Peyer's patch (tissue), 4 donors: ENCODE measurements at regions not wholly inside any gene's neighbourhood (a gene's known extent, or its start where the extent isn't known, plus 50 kb on each side); places are given as distances from the start of the nearest gene placed in this dataset.

ENCODE experiments used
- POLR2A ChIP-seq, 2 donors: fragments of 450-650 bp; IDR thresholded peaks; one replicate each; pipeline ENCODE4 v1.5.1; 2017; ENCODE audit warnings: antibody characterized with exemption in 2 of 2, mild to moderate bottlenecking in 2 of 2, moderate library complexity in 2 of 2
- TF ChIP-seq, protein P1 (sequence below), 6 experiments: fragments of 450-650 bp in 4 of 6; fragments of 200-600 bp in 2 of 6; sonication (generic) in 1 of 6; IDR thresholded peaks; one replicate each; pipeline ENCODE4 v1.5.1; 2017 to 2019; ENCODE audit warnings: antibody characterized with exemption in 6 of 6, mild to moderate bottlenecking in 3 of 6, moderate library complexity in 1 of 6

DNA sequence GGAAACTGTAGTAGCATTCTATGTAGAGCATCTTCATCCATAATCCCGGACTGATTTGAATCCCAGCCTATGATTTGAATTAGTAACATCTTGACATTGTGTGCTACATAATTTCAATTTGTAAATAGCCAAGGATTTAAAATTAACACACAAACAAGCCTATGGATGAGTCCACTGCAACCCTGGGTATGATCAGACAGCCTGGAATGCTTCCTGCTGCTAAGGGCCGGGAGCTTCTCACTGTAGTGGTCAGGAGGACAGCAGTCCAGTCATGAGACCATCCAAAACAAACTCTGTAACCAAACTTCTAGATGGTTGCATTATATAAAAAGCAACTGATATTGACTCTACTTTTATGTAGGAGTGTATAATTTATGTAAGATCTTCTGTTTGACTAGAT, 539.3 kb downstream of the MTRR start:
- TF ChIP-seq, protein P1, sequence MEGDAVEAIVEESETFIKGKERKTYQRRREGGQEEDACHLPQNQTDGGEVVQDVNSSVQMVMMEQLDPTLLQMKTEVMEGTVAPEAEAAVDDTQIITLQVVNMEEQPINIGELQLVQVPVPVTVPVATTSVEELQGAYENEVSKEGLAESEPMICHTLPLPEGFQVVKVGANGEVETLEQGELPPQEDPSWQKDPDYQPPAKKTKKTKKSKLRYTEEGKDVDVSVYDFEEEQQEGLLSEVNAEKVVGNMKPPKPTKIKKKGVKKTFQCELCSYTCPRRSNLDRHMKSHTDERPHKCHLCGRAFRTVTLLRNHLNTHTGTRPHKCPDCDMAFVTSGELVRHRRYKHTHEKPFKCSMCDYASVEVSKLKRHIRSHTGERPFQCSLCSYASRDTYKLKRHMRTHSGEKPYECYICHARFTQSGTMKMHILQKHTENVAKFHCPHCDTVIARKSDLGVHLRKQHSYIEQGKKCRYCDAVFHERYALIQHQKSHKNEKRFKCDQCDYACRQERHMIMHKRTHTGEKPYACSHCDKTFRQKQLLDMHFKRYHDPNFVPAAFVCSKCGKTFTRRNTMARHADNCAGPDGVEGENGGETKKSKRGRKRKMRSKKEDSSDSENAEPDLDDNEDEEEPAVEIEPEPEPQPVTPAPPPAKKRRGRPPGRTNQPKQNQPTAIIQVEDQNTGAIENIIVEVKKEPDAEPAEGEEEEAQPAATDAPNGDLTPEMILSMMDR (IDR thresholded peaks at IDR 0.05): no peak
- TF ChIP-seq POLR2A (IDR thresholded peaks at IDR 0.05): no peak
